ENCODE measurements at regions not wholly inside any gene's neighbourhood (a gene's known extent, or its start where the extent isn't known, plus 50 kb on each side); places are given as distances from the start of the nearest gene placed in this dataset.

- no peak for TF ChIP-seq POLR2A (IDR thresholded peaks at IDR 0.05)
- no peak for TF ChIP-seq CTCF (IDR thresholded peaks at IDR 0.05 in 4 of 5, conservative IDR thresholded peaks at IDR 0.05 in 1 of 5)
Observed at GRCh38 chr3:177405191-177405672, 207.9 kb upstream of the TBL1XR1 start.
